AG04450 (cell line): ENCODE measurements at regions not wholly inside any gene's neighbourhood (a gene's known extent, or its start where the extent isn't known, plus 50 kb on each side); places are given as distances from the start of the nearest gene placed in this dataset.

Source experiments
- CTCF ChIA-PET: fragments of 300-600, 350-600 bp; formaldehyde crosslinking; extraction: SDS; loops from one replicate; lab custom pipeline; 2022; ENCODE audit warnings: antibody characterized with exemption, inconsistent platforms; lab: Charles Lee
- POLR2A ChIA-PET: fragments of 350-600 bp; formaldehyde crosslinking; extraction: SDS; loops from one replicate; lab custom pipeline; 2021; ENCODE audit warnings: antibody characterized with exemption, inconsistent platforms; lab: Yijun Ruan, JAX
- DNase-seq: peaks from one replicate; pipeline ENCODE4 v3.0.0-alpha.2; 2011; ENCODE audit warnings: low read depth, low spot score
- H3K27ac ChIP-seq: one replicate; pipeline ENCODE4 v1.5.1; 2012; ENCODE audit warnings: low read depth, low read length, control low read depth
- H3K27me3 ChIP-seq: one replicate; pipeline ENCODE4 v1.6.0; 2012; ENCODE audit warnings: low read length; ENCODE audit not compliant: control insufficient read depth, insufficient read depth
- H3K4me3 ChIP-seq: 2 replicates; pipeline ENCODE4 v1.5.1; 2011; ENCODE audit warnings: mild to moderate bottlenecking, low read depth, low read length, control low read depth
- H3K9me3 ChIP-seq: 2 replicates; pipeline ENCODE4 v1.5.1; 2012; ENCODE audit warnings: low read length; ENCODE audit not compliant: control insufficient read depth, insufficient read depth
- CTCF ChIP-seq: IDR thresholded peaks from 2 replicates; pipeline ENCODE4 v1.5.1; 2011; ENCODE audit warnings: low read depth, low read length, control low read depth, inconsistent platforms

GRCh38 chrX:113548308-113549015, 707.8 kb upstream of the AMOT start:
- Histone ChIP-seq H3K27me3 (no peaks in the 10 kb centered on the region), H3K4me3 (no peak overlapping the region), H3K9me3 (peaks cover 7% of the 10 kb centered on the region; the same call in 1 of the 2 replicates), H3K27ac (no peak overlapping the region)
- DNase-seq, result no peak
- ChIA-PET CTCF (interaction anchor here (0.5 kb wide), 1 partner anchor 201 kb away, joined by 6 read pairs; no protein-coding TSS in a partner anchor), POLR2A (no interaction called here)
- no peak for TF ChIP-seq CTCF

- no peak for DNase-seq
- ChIA-PET CTCF (no interaction called here), POLR2A (no interaction called here)
- peaks cover 7% of the 10 kb centered on the region; the same call in 1 of the 2 replicates for H3K9me3 ChIP-seq
- no peaks in the 10 kb centered on the region for H3K27me3 ChIP-seq
- no peak for TF ChIP-seq CTCF
- no peak overlapping the region for H3K4me3 ChIP-seq
- H3K27ac ChIP-seq, result no peak overlapping the region
These were observed 704.4 kb upstream of the AMOT start for GRCh38 chrX:113545040-113545439.

- ChIA-PET POLR2A (no interaction called here), CTCF (no interaction called here)
- Histone ChIP-seq H3K4me3 (no peak overlapping the region), H3K27me3 (no peaks in the 10 kb centered on the region), H3K27ac (no peak overlapping the region), H3K9me3 (no peaks in the 10 kb centered on the region)
- no peak for TF ChIP-seq CTCF
- no peak for DNase-seq
These were observed 699.1 kb upstream of the AMOT start for GRCh38 chrX:113539599-113540356.

- DNase-seq, result no peak
- no peak overlapping the region for H3K4me3 ChIP-seq
- ChIA-PET POLR2A (no interaction called here), CTCF (no interaction called here)
- H3K27ac ChIP-seq, result no peak overlapping the region
- no peak for TF ChIP-seq CTCF
- H3K27me3 ChIP-seq, result no peaks in the 10 kb centered on the region
- no peaks in the 10 kb centered on the region for H3K9me3 ChIP-seq
These were observed 688.9 kb upstream of the AMOT start for GRCh38 chrX:113529426-113530013.

- no peak for TF ChIP-seq CTCF
- H3K27ac ChIP-seq, result no peak overlapping the region
- no peak for DNase-seq
- H3K4me3 ChIP-seq, result no peak overlapping the region
- no peaks in the 10 kb centered on the region for H3K9me3 ChIP-seq
- H3K27me3 ChIP-seq, result no peaks in the 10 kb centered on the region
- ChIA-PET CTCF (no interaction called here), POLR2A (no interaction called here)
These were observed 682.2 kb upstream of the AMOT start for GRCh38 chrX:113522814-113523213.
